OCI-LY3 (cell line): ENCODE measurements at regions not wholly inside any gene's neighbourhood (a gene's known extent, or its start where the extent isn't known, plus 50 kb on each side); places are given as distances from the start of the nearest gene placed in this dataset.

ENCODE experiments used
- H2AFZ ChIP-seq: fragments of 200-600, 300-600 bp; shearing (Covaris generic); 2 replicates; pipeline ENCODE4 v1.6.0; 2014; ENCODE audit warnings: antibody characterized with exemption, low read depth, low read length
- H3K27ac ChIP-seq: fragments of 200-600, 300-600 bp; sonication (generic); 2 replicates; pipeline ENCODE4 v1.5.1; 2014; ENCODE audit warnings: mild to moderate bottlenecking, low read length, moderate library complexity, mixed read lengths
- H3K27me3 ChIP-seq: fragments of 200-600, 300-600 bp; sonication (generic); 2 replicates; pipeline ENCODE4 v1.6.1; 2014; ENCODE audit warnings: low read depth, low read length, mixed read lengths
- H3K36me3 ChIP-seq: fragments of 200-600, 300-600 bp; sonication (generic); replicated peaks from 2 replicates; pipeline ENCODE3; 2014; ENCODE audit warnings: low read depth, low read length, mixed read lengths
- H3K4me1 ChIP-seq: fragments of 300-600, 200-600 bp; sonication (generic); 2 replicates; pipeline ENCODE4 v1.6.1; 2014; ENCODE audit warnings: low read length, mixed read lengths
- H3K4me2 ChIP-seq: fragments of 200-600, 300-600 bp; sonication (generic); 2 replicates; pipeline ENCODE4 v1.6.1; 2014; ENCODE audit warnings: low read length, mixed read lengths
- H3K4me3 ChIP-seq: fragments of 300-600, 200-600 bp; sonication (generic); 2 replicates; pipeline ENCODE4 v1.5.1; 2014; ENCODE audit warnings: antibody characterized with exemption, mild to moderate bottlenecking, low read length, moderate library complexity
- H3K79me2 ChIP-seq: fragments of 300-600, 200-600 bp; shearing (Covaris generic); 2 replicates; pipeline ENCODE4 v1.6.1; 2014; ENCODE audit warnings: mild to moderate bottlenecking, low read length, mixed read lengths
- H3K9ac ChIP-seq: fragments of 300-600, 200-600 bp; shearing (Covaris generic); 2 replicates; pipeline ENCODE4 v1.6.0; 2014; ENCODE audit warnings: mild to moderate bottlenecking, low read length, moderate library complexity
- H3K9me3 ChIP-seq: fragments of 200-600, 300-600 bp; shearing (Covaris generic); 2 replicates; pipeline ENCODE4 v1.6.1; 2014; ENCODE audit warnings: low read length, mixed read lengths; ENCODE audit not compliant: insufficient read depth
- H4K20me1 ChIP-seq: fragments of 200-600, 300-600 bp; sonication (generic); 2 replicates; pipeline ENCODE4 v1.6.1; 2016; ENCODE audit warnings: low read length, mixed read lengths; ENCODE audit not compliant: insufficient read depth
- CTCF ChIP-seq: fragments of 200-600, 300-600 bp; sonication (generic); IDR thresholded peaks from 2 replicates; pipeline ENCODE4 v1.5.1; 2014; ENCODE audit warnings: antibody characterized with exemption, low read length, low read depth
- EZH2phosphoT487 ChIP-seq: fragments of 200-600 bp; shearing (Covaris generic); IDR thresholded peaks from 2 replicates; pipeline ENCODE4 v1.6.1; 2018; ENCODE audit warnings: antibody characterized with exemption, mixed run types, low read depth

- no peaks in the 10 kb centered on the region for H4K20me1 ChIP-seq
- no peaks in the 10 kb centered on the region for H3K9me3 ChIP-seq
- no peaks in the 10 kb centered on the region for H3K36me3 ChIP-seq
- no peak overlapping the region for H3K27ac ChIP-seq
- H3K9ac ChIP-seq = no peak overlapping the region
- no peak overlapping the region for H3K4me3 ChIP-seq
- H3K4me1 ChIP-seq = no peaks in the 10 kb centered on the region
- no peaks in the 10 kb centered on the region for H3K27me3 ChIP-seq
- TF ChIP-seq EZH2phosphoT487 (no peak), CTCF (no peak)
- no peak overlapping the region for H2AFZ ChIP-seq
- no peak overlapping the region for H3K4me2 ChIP-seq
- no peaks in the 10 kb centered on the region for H3K79me2 ChIP-seq
Observed at GRCh38 chr1:79369091-79369490, 362.6 kb upstream of the ADGRL4 start.

GRCh38 chr1:79364896-79365295 lies 358.4 kb upstream of the ADGRL4 start:
- Histone ChIP-seq H3K4me1 (no peaks in the 10 kb centered on the region), H3K4me3 (no peak overlapping the region), H3K27ac (no peak overlapping the region), H3K27me3 (no peaks in the 10 kb centered on the region), H4K20me1 (no peaks in the 10 kb centered on the region), H3K9me3 (no peaks in the 10 kb centered on the region), H2AFZ (no peak overlapping the region), H3K9ac (no peak overlapping the region), H3K4me2 (no peak overlapping the region), H3K36me3 (no peaks in the 10 kb centered on the region), H3K79me2 (no peaks in the 10 kb centered on the region)
- TF ChIP-seq EZH2phosphoT487 (no peak), CTCF (no peak)

- Histone ChIP-seq H3K4me1 (no peaks in the 10 kb centered on the region), H3K4me2 (no peak overlapping the region), H3K4me3 (no peak overlapping the region), H3K27ac (no peak overlapping the region), H3K9ac (no peak overlapping the region), H3K27me3 (no peaks in the 10 kb centered on the region), H3K9me3 (no peaks in the 10 kb centered on the region), H2AFZ (no peak overlapping the region), H3K36me3 (no peaks in the 10 kb centered on the region), H3K79me2 (no peaks in the 10 kb centered on the region), H4K20me1 (no peaks in the 10 kb centered on the region)
- no peak for TF ChIP-seq CTCF
- TF ChIP-seq EZH2phosphoT487 = no peak
Observed at GRCh38 chr1:79363430-79363829, 356.9 kb upstream of the ADGRL4 start.

GRCh38 chr1:79362470-79362869 lies 355.9 kb upstream of the ADGRL4 start:
- H3K9me3 ChIP-seq = no peaks in the 10 kb centered on the region
- TF ChIP-seq EZH2phosphoT487 (no peak), CTCF (no peak)
- H3K4me3 ChIP-seq = no peak overlapping the region

More at GRCh38 chr1:79362470-79362869, 355.9 kb upstream of the ADGRL4 start:
- Histone ChIP-seq H3K4me2 (no peak overlapping the region), H4K20me1 (no peaks in the 10 kb centered on the region), H3K9ac (no peak overlapping the region), H3K4me1 (no peaks in the 10 kb centered on the region), H3K27me3 (no peaks in the 10 kb centered on the region), H2AFZ (no peak overlapping the region), H3K27ac (no peak overlapping the region), H3K79me2 (no peaks in the 10 kb centered on the region), H3K36me3 (no peaks in the 10 kb centered on the region)
